ACC112 (cell line): ENCODE measurements at regions not wholly inside any gene's neighbourhood (a gene's known extent, or its start where the extent isn't known, plus 50 kb on each side); places are given as distances from the start of the nearest gene placed in this dataset.
A peak's percentile ranks its signal among the peaks of the same experiment; 100 is the strongest.

ENCODE experiments used
- H2AFZ ChIP-seq: fragments of 200-600 bp; sonication (generic); one replicate; pipeline ENCODE4 v1.6.0; 2017; ENCODE audit warnings: antibody characterized with exemption, low read length; ENCODE audit not compliant: unreplicated experiment
- H3K27ac ChIP-seq: fragments of 200-600 bp; sonication (generic); 2 replicates; pipeline ENCODE4 v1.5.1; 2014; ENCODE audit warnings: low read depth, mild to moderate bottlenecking, antibody characterized with exemption, low read length, moderate library complexity
- H3K27me3 ChIP-seq: fragments of 200-600 bp; sonication (generic); 2 replicates; pipeline ENCODE4 v1.6.1; 2014; ENCODE audit warnings: mild to moderate bottlenecking, antibody characterized with exemption, low read length, moderate library complexity, mixed read lengths; ENCODE audit not compliant: insufficient read depth
- H3K36me3 ChIP-seq: fragments of 200-600 bp; sonication (generic); 2 replicates; pipeline ENCODE4 v1.6.1; 2016; ENCODE audit warnings: mild to moderate bottlenecking, antibody characterized with exemption, low read length, moderate library complexity, mixed read lengths; ENCODE audit not compliant: insufficient read depth
- H3K4me1 ChIP-seq: fragments of 200-600 bp; sonication (generic); one replicate; pipeline ENCODE4 v1.6.1; 2016; ENCODE audit warnings: low read length, mixed read lengths; ENCODE audit not compliant: insufficient read depth, unreplicated experiment, control insufficient read depth
- H3K4me3 ChIP-seq: fragments of 200-600 bp; sonication (generic); 2 replicates; pipeline ENCODE4 v1.5.1; 2014; ENCODE audit warnings: mild to moderate bottlenecking, low read depth, low read length
- H3K79me2 ChIP-seq: fragments of 200-600 bp; sonication (generic); one replicate; pipeline ENCODE4 v1.6.0; 2016; ENCODE audit warnings: low read length; ENCODE audit not compliant: control insufficient read depth, unreplicated experiment, insufficient read depth

- peak overlapping the region; percentile 59; the same call in 1 of the 2 replicates for H3K27ac ChIP-seq
- H2AFZ ChIP-seq, result peak overlapping the region; percentile 73
- no peaks in the 10 kb centered on the region for H3K79me2 ChIP-seq
- peaks cover 22% of the 10 kb centered on the region for H3K4me1 ChIP-seq
- H3K4me3 ChIP-seq, result peak overlapping the region; percentile 24; the same call in 1 of the 2 replicates
- 0 out of 2 replicates have a peak, but pooled peaks cover 6% of the 10 kb centered on the region for H3K36me3 ChIP-seq
- H3K27me3 ChIP-seq, result no peaks in the 10 kb centered on the region
These were observed 144.7 kb downstream of the PMAIP1 start for GRCh38 chr18:60044290-60045006.

GRCh38 chr18:60040971-60041370, 141.2 kb downstream of the PMAIP1 start:
- H3K27me3 ChIP-seq, result no peaks in the 10 kb centered on the region
- H3K79me2 ChIP-seq, result no peaks in the 10 kb centered on the region
- H3K36me3 ChIP-seq, result 0 out of 2 replicates have a peak, but pooled peaks cover 3% of the 10 kb centered on the region
- no peak overlapping the region for H3K27ac ChIP-seq
- no peak overlapping the region for H2AFZ ChIP-seq
- H3K4me1 ChIP-seq, result peaks cover 16% of the 10 kb centered on the region
- no peak overlapping the region for H3K4me3 ChIP-seq

- Histone ChIP-seq H3K4me3 (no peak overlapping the region), H3K79me2 (no peaks in the 10 kb centered on the region), H3K27ac (no peak overlapping the region)
These were observed 138.9 kb downstream of the PMAIP1 start for GRCh38 chr18:60038731-60039130.

GRCh38 chr18:60027397-60027796, 127.6 kb downstream of the PMAIP1 start:
- Histone ChIP-seq H3K27me3 (no peaks in the 10 kb centered on the region), H3K4me3 (no peak overlapping the region), H3K27ac (no peak overlapping the region), H3K79me2 (no peaks in the 10 kb centered on the region), H3K4me1 (peaks cover 8% of the 10 kb centered on the region), H3K36me3 (no peaks in the 10 kb centered on the region), H2AFZ (no peak overlapping the region)

More at GRCh38 chr18:60038731-60039130, 138.9 kb downstream of the PMAIP1 start:
- peaks cover 2% of the 10 kb centered on the region for H3K4me1 ChIP-seq
- H3K27me3 ChIP-seq, result no peaks in the 10 kb centered on the region
- H3K36me3 ChIP-seq, result no peaks in the 10 kb centered on the region
- no peak overlapping the region for H2AFZ ChIP-seq

- peaks cover 8% of the 10 kb centered on the region for H3K4me1 ChIP-seq
- H3K4me3 ChIP-seq, result no peak overlapping the region
- H3K27ac ChIP-seq, result no peak overlapping the region
- no peaks in the 10 kb centered on the region for H3K27me3 ChIP-seq
- H3K79me2 ChIP-seq, result no peaks in the 10 kb centered on the region
- H3K36me3 ChIP-seq, result no peaks in the 10 kb centered on the region
- peak overlapping the region; percentile 70 for H2AFZ ChIP-seq
These were observed 125.1 kb downstream of the PMAIP1 start for GRCh38 chr18:60024857-60025256.

GRCh38 chr18:60024345-60024744, 124.5 kb downstream of the PMAIP1 start:
- no peak overlapping the region for H3K27ac ChIP-seq
- H3K4me3 ChIP-seq, result no peak overlapping the region
- no peaks in the 10 kb centered on the region for H3K27me3 ChIP-seq
- H2AFZ ChIP-seq, result no peak overlapping the region
- H3K36me3 ChIP-seq, result no peaks in the 10 kb centered on the region
- H3K4me1 ChIP-seq, result peaks cover 13% of the 10 kb centered on the region
- no peaks in the 10 kb centered on the region for H3K79me2 ChIP-seq

GRCh38 chr18:60022671-60023276, 123.0 kb downstream of the PMAIP1 start:
- Histone ChIP-seq H3K79me2 (no peaks in the 10 kb centered on the region), H3K27me3 (no peaks in the 10 kb centered on the region), H3K27ac (no peak overlapping the region), H3K4me1 (peaks cover 22% of the 10 kb centered on the region), H3K4me3 (no peak overlapping the region), H3K36me3 (no peaks in the 10 kb centered on the region), H2AFZ (peak overlapping the region; percentile 55)

- Histone ChIP-seq H3K79me2 (no peaks in the 10 kb centered on the region), H2AFZ (no peak overlapping the region), H3K36me3 (no peaks in the 10 kb centered on the region), H3K4me3 (no peak overlapping the region), H3K27me3 (no peaks in the 10 kb centered on the region), H3K27ac (no peak overlapping the region), H3K4me1 (peaks cover 22% of the 10 kb centered on the region)
These were observed 121.8 kb downstream of the PMAIP1 start for GRCh38 chr18:60021556-60021955.

- Histone ChIP-seq H3K36me3 (no peaks in the 10 kb centered on the region), H3K4me1 (peaks cover 23% of the 10 kb centered on the region), H3K27ac (no peak overlapping the region), H3K79me2 (no peaks in the 10 kb centered on the region), H2AFZ (no peak overlapping the region), H3K4me3 (no peak overlapping the region), H3K27me3 (no peaks in the 10 kb centered on the region)
These were observed 120.5 kb downstream of the PMAIP1 start for GRCh38 chr18:60020107-60020925.

- H2AFZ ChIP-seq, result no peak overlapping the region
- peaks cover 17% of the 10 kb centered on the region for H3K4me1 ChIP-seq
- H3K36me3 ChIP-seq, result no peaks in the 10 kb centered on the region
- H3K27ac ChIP-seq, result no peak overlapping the region
- H3K4me3 ChIP-seq, result no peak overlapping the region
- H3K79me2 ChIP-seq, result no peaks in the 10 kb centered on the region
- H3K27me3 ChIP-seq, result no peaks in the 10 kb centered on the region
These were observed 119.7 kb downstream of the PMAIP1 start for GRCh38 chr18:60019463-60019840.
